ENCODE measurements at regions not wholly inside any gene's neighbourhood (a gene's known extent, or its start where the extent isn't known, plus 50 kb on each side); places are given as distances from the start of the nearest gene placed in this dataset.

DNA sequence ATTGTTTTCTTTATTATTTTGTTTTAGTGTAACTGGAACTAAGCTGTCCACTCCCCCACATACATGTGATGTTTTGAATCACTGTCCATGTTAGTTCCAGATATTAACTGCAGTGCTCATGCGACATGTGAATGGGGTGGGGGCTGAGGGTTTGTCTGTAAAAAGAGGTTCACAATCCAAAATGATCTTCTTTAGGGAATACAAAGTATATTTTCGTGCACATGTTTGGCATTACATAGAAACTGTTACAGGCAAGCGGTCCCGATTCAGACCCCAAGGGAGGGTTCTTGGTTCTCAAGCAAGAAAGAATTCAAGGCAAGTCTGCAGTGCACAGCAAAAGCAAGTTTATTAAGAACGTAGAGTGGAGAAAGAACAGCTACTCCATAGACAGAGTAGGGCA, 296.5 kb upstream of the CLNK start:
- TF ChIP-seq, protein P1, sequence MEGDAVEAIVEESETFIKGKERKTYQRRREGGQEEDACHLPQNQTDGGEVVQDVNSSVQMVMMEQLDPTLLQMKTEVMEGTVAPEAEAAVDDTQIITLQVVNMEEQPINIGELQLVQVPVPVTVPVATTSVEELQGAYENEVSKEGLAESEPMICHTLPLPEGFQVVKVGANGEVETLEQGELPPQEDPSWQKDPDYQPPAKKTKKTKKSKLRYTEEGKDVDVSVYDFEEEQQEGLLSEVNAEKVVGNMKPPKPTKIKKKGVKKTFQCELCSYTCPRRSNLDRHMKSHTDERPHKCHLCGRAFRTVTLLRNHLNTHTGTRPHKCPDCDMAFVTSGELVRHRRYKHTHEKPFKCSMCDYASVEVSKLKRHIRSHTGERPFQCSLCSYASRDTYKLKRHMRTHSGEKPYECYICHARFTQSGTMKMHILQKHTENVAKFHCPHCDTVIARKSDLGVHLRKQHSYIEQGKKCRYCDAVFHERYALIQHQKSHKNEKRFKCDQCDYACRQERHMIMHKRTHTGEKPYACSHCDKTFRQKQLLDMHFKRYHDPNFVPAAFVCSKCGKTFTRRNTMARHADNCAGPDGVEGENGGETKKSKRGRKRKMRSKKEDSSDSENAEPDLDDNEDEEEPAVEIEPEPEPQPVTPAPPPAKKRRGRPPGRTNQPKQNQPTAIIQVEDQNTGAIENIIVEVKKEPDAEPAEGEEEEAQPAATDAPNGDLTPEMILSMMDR (conservative IDR thresholded peaks at IDR 0.05; ENCODE audit: low read length), result no peak
- no peak for TF ChIP-seq EZH2phosphoT487 (IDR thresholded peaks at IDR 0.05; ENCODE audit: borderline replicate concordance, low read depth, low read length)
